Endothelial cell of umbilical vein (primary cell): ENCODE measurements at regions not wholly inside any gene's neighbourhood (a gene's known extent, or its start where the extent isn't known, plus 50 kb on each side); places are given as distances from the start of the nearest gene placed in this dataset.

Source experiments
- CTCF ChIP-seq, 2 donors: IDR thresholded peaks; 1 replicate in 1 of 2; 2 replicates in 1 of 2; pipeline ENCODE4 v1.5.1; 2011; ENCODE audit warnings: low read length in 2 of 2, mild to moderate bottlenecking in 2 of 2, moderate library complexity in 2 of 2, control low read depth in 1 of 2, inconsistent platforms in 1 of 2, low read depth in 1 of 2; ENCODE audit not compliant: insufficient read depth in 1 of 2; ENCODE audit errors: extremely low read depth in 1 of 2
- EZH2 ChIP-seq: IDR thresholded peaks from 2 replicates; pipeline ENCODE4 v1.6.1; 2012; ENCODE audit warnings: borderline replicate concordance, low read depth, mild to moderate bottlenecking, moderate library complexity, low read length, inconsistent platforms; ENCODE audit not compliant: severe bottlenecking
- JUN ChIP-seq: IDR thresholded peaks from 2 replicates; pipeline ENCODE4 v1.6.1; 2011; ENCODE audit warnings: borderline replicate concordance, low read depth; ENCODE audit not compliant: insufficient read length, insufficient read depth
- MYC ChIP-seq: IDR thresholded peaks from one replicate; pipeline ENCODE4 v1.6.1; 2011; ENCODE audit warnings: mild to moderate bottlenecking, low read depth, low read length
- POLR2A ChIP-seq: IDR thresholded peaks from 2 replicates; pipeline ENCODE4 v1.6.1; 2012; ENCODE audit warnings: low read depth, mild to moderate bottlenecking, control low read depth, low read length
- POLR2AphosphoS5 ChIP-seq: IDR thresholded peaks from 2 replicates; pipeline ENCODE4 v1.6.1; 2012; ENCODE audit warnings: low read depth, mild to moderate bottlenecking, control low read depth, low read length, moderate library complexity; ENCODE audit not compliant: insufficient read depth

DNA sequence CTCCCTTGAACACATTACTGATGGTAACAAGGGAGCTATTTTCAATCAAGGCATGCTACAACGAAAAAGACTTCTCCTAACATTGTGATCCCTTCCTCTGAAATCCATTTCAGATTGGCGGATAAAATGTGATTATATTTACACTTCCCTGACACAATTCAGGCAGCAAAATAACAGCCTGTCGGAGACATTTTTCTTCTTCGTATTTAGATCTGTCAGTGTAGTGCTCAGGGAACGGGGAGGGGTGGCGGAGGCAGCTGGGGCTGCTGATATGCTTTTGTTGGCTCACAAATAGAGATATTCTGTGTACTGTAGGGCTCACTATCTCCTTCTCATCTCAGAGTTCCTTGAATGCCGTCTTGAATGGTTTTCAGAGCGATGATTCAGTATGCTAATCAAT is 1261.7 kb upstream of the AUTS2 start:
- TF ChIP-seq CTCF (IDR thresholded peaks at IDR 0.05; ENCODE audit: extremely low read depth in 1 of 2, insufficient read depth in 1 of 2, low read depth in 1 of 2, low read length in 2 of 2) (no peak), POLR2A (no peak), EZH2 (no peak), POLR2AphosphoS5 (no peak), MYC (no peak), JUN (no peak)
